ENCODE measurements at regions not wholly inside any gene's neighbourhood (a gene's known extent, or its start where the extent isn't known, plus 50 kb on each side); places are given as distances from the start of the nearest gene placed in this dataset.

DNA sequence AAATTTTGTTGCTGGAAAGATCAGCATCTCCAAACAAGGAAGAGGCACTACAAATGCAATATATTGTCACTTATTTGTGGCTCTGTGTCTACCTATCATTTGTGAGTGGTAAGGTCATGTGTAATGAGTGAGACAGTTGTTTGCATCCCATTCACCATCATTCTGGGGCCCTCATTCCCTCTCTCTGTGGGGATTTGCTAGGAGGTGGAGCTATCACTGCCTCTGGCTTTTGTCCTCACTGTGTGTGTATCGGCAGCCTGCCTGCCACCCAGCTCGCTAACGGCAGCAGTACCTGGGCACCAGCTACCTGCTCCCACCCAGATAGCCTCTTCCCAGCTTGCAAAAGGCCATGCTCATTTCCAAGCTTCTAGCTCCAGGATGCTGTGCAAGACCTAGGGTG is 379.2 kb upstream of the ZFHX3 start:
- no peaks in the 10 kb centered on the region for H3K9me3 ChIP-seq (ENCODE audit: control insufficient read depth in 2 of 2, low read length in 2 of 2)
- no peak overlapping the region for H3K27ac ChIP-seq (ENCODE audit: low read length)
- no peaks in the 10 kb centered on the region for H3K4me1 ChIP-seq (ENCODE audit: control insufficient read depth, insufficient read depth, low read length)
- no peak overlapping the region for H3K4me3 ChIP-seq (ENCODE audit: low read length in 2 of 2)
- H3K36me3 ChIP-seq (ENCODE audit: control insufficient read depth in 2 of 2, insufficient read depth in 2 of 2, low read length in 2 of 2): no peaks in the 10 kb centered on the region
- H3K9ac ChIP-seq (ENCODE audit: low read length in 2 of 2): no peak overlapping the region
- H3K27me3 ChIP-seq (ENCODE audit: control insufficient read depth in 1 of 2, insufficient read depth in 2 of 2, low read length in 2 of 2): no peaks in the 10 kb centered on the region

DNA sequence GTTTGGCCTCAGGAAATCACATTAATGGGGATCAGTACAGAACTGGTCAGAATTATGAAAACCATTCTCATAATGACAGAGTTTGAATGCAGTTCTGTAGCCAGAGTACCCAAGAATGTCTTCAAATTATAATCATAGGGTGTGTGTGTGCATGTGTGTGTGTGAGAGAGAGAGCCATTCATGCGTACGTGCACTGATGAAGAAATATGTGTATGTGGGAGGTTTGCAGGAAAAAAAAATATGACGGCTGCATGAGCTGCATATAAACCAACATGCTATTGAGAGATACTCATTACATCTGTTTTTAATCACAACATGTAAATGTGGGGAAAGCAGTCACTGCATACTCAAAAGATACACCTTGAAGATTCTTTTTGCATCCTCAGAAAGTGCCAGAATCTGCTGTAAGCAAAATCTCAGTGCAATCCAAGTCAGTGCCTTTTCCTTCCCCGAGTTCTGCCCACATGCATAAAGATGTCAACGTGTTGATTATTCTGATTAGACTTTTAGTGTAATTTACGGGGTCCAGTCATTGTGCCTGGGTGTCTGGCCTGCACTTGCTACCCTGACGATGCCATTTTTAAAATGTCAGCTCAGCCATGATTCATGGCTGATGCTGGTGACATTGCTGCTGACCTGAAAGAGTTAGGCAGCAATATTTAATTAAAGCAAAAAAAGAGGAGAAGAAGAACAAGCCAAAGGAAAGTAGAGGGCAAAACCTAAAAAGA is 378.7 kb upstream of the ZFHX3 start:
- Histone ChIP-seq H3K27me3 (ENCODE audit: control insufficient read depth in 1 of 2, insufficient read depth in 2 of 2, low read length in 2 of 2) (no peaks in the 10 kb centered on the region), H3K36me3 (ENCODE audit: control insufficient read depth in 2 of 2, insufficient read depth in 2 of 2, low read length in 2 of 2) (no peaks in the 10 kb centered on the region), H3K27ac (ENCODE audit: low read length) (no peak overlapping the region), H3K9me3 (ENCODE audit: control insufficient read depth in 2 of 2, low read length in 2 of 2) (no peaks in the 10 kb centered on the region), H3K4me1 (ENCODE audit: control insufficient read depth, insufficient read depth, low read length) (no peaks in the 10 kb centered on the region), H3K9ac (ENCODE audit: low read length in 2 of 2) (no peak overlapping the region), H3K4me3 (ENCODE audit: low read length in 2 of 2) (no peak overlapping the region)

DNA sequence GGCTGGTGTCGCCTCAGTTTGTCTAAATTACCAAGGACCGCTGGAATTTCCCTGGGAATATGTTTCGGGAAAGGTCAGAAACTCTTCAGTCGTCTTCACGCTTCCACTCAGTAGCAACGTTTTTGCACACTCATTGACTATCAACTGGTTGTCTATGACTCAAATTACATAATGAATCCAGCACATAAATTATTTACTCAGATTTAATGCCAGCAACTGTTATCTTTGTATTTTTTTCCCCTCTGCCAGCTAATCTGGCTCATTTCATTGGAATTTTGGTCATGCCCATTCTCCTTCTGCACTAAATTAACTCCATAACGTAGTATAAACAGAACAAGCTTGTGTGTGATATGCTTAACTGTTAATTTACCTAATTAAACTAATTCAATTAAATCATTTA is 372.7 kb upstream of the ZFHX3 start:
- Histone ChIP-seq H3K9me3 (ENCODE audit: control insufficient read depth in 2 of 2, low read length in 2 of 2) (no peaks in the 10 kb centered on the region), H3K9ac (ENCODE audit: low read length in 2 of 2) (no peak overlapping the region), H3K36me3 (ENCODE audit: control insufficient read depth in 2 of 2, insufficient read depth in 2 of 2, low read length in 2 of 2) (no peaks in the 10 kb centered on the region), H3K27me3 (ENCODE audit: control insufficient read depth in 1 of 2, insufficient read depth in 2 of 2, low read length in 2 of 2) (no peaks in the 10 kb centered on the region), H3K27ac (ENCODE audit: low read length) (no peak overlapping the region), H3K4me1 (ENCODE audit: control insufficient read depth, insufficient read depth, low read length) (peaks cover 6% of the 10 kb centered on the region), H3K4me3 (ENCODE audit: low read length in 2 of 2) (no peak overlapping the region)

DNA sequence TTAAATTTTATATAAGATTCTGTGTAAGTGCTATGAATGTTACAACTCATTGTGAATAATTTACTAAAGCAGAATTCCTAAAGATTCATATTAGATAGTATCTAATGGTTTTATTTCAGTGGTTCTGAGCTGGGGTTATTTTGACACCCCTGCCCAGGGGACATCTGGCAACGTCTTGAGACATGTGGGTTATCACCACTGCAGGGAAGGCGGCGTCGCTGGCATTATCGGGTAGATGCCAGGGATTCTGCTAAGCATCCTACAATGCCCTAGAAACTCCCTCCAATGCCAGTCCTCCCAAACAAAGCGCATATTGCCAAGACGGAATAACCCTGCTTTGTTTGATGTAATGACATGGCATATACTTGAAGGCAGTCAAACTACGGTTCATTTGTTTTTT is 372.3 kb upstream of the ZFHX3 start:
- H3K4me1 ChIP-seq (ENCODE audit: control insufficient read depth, insufficient read depth, low read length): peaks cover 6% of the 10 kb centered on the region
- no peaks in the 10 kb centered on the region for H3K27me3 ChIP-seq (ENCODE audit: control insufficient read depth in 1 of 2, insufficient read depth in 2 of 2, low read length in 2 of 2)
- H3K27ac ChIP-seq (ENCODE audit: low read length): no peak overlapping the region
- no peak overlapping the region for H3K4me3 ChIP-seq (ENCODE audit: low read length in 2 of 2)
- H3K36me3 ChIP-seq (ENCODE audit: control insufficient read depth in 2 of 2, insufficient read depth in 2 of 2, low read length in 2 of 2): no peaks in the 10 kb centered on the region
- no peaks in the 10 kb centered on the region for H3K9me3 ChIP-seq (ENCODE audit: control insufficient read depth in 2 of 2, low read length in 2 of 2)
- no peak overlapping the region for H3K9ac ChIP-seq (ENCODE audit: low read length in 2 of 2)

DNA sequence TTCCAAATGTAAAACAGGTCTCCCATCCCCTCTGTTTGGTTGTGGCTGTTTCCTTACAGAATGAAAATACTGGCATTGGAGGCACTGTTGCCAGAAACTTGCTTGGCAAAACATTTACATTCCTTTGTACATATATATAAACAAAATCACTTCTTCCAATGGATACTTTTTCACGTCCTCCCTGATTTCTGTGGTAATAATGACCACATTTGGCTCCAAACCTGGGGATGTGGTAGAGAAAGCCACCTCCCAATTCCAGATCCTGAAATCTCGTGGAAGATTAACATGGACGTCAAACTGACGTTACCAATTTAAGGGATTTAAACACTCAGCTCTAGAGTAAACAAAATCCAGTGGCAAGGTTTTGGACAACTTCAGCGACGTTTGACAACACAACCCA is 370.8 kb upstream of the ZFHX3 start:
- H3K27me3 ChIP-seq (ENCODE audit: control insufficient read depth in 1 of 2, insufficient read depth in 2 of 2, low read length in 2 of 2): no peaks in the 10 kb centered on the region
- H3K9me3 ChIP-seq (ENCODE audit: control insufficient read depth in 2 of 2, low read length in 2 of 2): no peaks in the 10 kb centered on the region
- no peak overlapping the region for H3K9ac ChIP-seq (ENCODE audit: low read length in 2 of 2)
- no peak overlapping the region for H3K27ac ChIP-seq (ENCODE audit: low read length)
- no peaks in the 10 kb centered on the region for H3K36me3 ChIP-seq (ENCODE audit: control insufficient read depth in 2 of 2, insufficient read depth in 2 of 2, low read length in 2 of 2)
- peaks cover 6% of the 10 kb centered on the region for H3K4me1 ChIP-seq (ENCODE audit: control insufficient read depth, insufficient read depth, low read length)
- H3K4me3 ChIP-seq (ENCODE audit: low read length in 2 of 2): no peak overlapping the region

DNA sequence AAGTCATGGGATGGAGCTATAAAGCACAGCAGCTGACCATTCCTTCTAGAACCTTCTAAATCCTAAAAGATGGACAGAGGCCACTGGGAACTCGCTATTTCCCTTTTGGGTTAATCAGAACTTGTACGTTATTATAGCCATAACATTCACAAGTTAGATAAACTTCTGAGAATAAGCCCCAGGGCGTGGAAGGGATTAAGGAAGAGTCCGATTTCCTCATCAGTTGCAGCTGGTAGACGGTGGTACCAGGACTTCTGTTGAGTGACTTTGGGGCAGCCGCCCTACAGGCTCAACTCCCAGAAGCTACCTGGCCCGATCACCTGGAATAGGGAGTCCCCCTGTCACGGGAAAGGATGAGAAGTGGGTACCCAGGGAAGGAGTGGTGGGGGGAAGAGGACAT is 370.1 kb upstream of the ZFHX3 start:
- Histone ChIP-seq H3K27ac (ENCODE audit: low read length) (no peak overlapping the region), H3K27me3 (ENCODE audit: control insufficient read depth in 1 of 2, insufficient read depth in 2 of 2, low read length in 2 of 2) (no peaks in the 10 kb centered on the region), H3K4me3 (ENCODE audit: low read length in 2 of 2) (no peak overlapping the region), H3K9ac (ENCODE audit: low read length in 2 of 2) (no peak overlapping the region), H3K4me1 (ENCODE audit: control insufficient read depth, insufficient read depth, low read length) (peaks cover 6% of the 10 kb centered on the region), H3K36me3 (ENCODE audit: control insufficient read depth in 2 of 2, insufficient read depth in 2 of 2, low read length in 2 of 2) (no peaks in the 10 kb centered on the region), H3K9me3 (ENCODE audit: control insufficient read depth in 2 of 2, low read length in 2 of 2) (no peaks in the 10 kb centered on the region)

DNA sequence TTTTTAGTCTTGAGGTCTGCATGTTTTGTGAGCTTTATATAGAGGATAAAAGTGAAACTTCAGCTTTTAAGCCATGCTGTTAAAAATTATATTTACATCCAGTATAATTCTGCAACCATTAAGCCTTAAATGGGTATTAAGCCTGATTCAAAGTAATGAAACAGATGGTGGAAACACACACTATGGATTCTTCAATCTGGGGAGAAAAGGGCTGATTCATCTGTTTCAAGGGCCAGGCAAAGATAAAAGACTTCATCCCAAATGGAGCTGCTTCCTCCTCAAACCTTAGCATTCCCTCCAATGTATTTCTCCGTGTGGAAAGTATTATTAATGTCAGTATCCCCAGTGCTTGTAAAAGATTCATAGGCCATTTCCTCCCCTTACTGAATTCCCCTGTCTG is 367.4 kb upstream of the ZFHX3 start:
- Histone ChIP-seq H3K4me3 (ENCODE audit: low read length in 2 of 2) (no peak overlapping the region), H3K36me3 (ENCODE audit: control insufficient read depth in 2 of 2, insufficient read depth in 2 of 2, low read length in 2 of 2) (no peaks in the 10 kb centered on the region), H3K9me3 (ENCODE audit: control insufficient read depth in 2 of 2, low read length in 2 of 2) (no peaks in the 10 kb centered on the region), H3K27ac (ENCODE audit: low read length) (no peak overlapping the region), H3K9ac (ENCODE audit: low read length in 2 of 2) (no peak overlapping the region), H3K27me3 (ENCODE audit: control insufficient read depth in 1 of 2, insufficient read depth in 2 of 2, low read length in 2 of 2) (no peaks in the 10 kb centered on the region), H3K4me1 (ENCODE audit: control insufficient read depth, insufficient read depth, low read length) (peaks cover 6% of the 10 kb centered on the region)

DNA sequence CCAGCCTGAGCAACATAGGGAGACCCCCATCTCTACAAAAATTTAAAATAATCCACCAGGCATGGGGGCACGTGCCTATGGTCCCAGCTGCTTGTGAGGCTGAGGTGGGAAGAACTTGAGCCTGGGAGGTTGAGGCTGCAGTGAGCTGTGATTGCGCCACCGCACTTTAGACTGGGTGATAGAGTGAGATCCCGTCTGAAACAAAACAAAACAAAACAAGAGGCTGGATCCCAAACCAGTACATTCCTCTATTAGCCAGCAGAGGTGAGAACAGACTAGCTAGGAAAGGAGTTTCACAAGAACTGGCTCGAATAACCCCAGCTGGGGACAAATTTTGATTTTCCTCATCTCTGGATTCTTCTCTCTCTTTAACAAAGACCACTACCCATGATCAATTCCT is 366.7 kb upstream of the ZFHX3 start:
- H3K27ac ChIP-seq (ENCODE audit: low read length): no peak overlapping the region
- H3K9me3 ChIP-seq (ENCODE audit: control insufficient read depth in 2 of 2, low read length in 2 of 2): no peaks in the 10 kb centered on the region
- no peaks in the 10 kb centered on the region for H3K36me3 ChIP-seq (ENCODE audit: control insufficient read depth in 2 of 2, insufficient read depth in 2 of 2, low read length in 2 of 2)
- no peak overlapping the region for H3K9ac ChIP-seq (ENCODE audit: low read length in 2 of 2)
- no peaks in the 10 kb centered on the region for H3K27me3 ChIP-seq (ENCODE audit: control insufficient read depth in 1 of 2, insufficient read depth in 2 of 2, low read length in 2 of 2)
- H3K4me3 ChIP-seq (ENCODE audit: low read length in 2 of 2): no peak overlapping the region
- H3K4me1 ChIP-seq (ENCODE audit: control insufficient read depth, insufficient read depth, low read length): peaks cover 6% of the 10 kb centered on the region

DNA sequence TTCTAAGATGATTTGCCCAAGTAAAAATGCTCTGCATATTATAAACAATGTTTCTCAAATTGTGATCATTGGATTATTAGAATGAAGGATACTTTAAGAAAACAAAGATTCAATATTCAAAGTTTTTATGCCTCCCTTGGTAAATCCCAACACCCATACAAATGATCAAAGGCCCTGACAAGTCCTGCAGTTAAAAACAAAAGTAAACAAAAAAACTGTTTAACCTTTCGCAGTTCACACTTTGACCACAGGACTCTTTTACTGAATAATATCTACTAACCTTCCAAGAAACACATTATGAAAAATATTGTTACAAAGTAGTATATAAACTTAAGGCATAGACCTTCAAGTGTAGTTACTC is 365.9 kb upstream of the ZFHX3 start:
- Histone ChIP-seq H3K4me1 (ENCODE audit: control insufficient read depth, insufficient read depth, low read length) (no peaks in the 10 kb centered on the region), H3K36me3 (ENCODE audit: control insufficient read depth in 2 of 2, insufficient read depth in 2 of 2, low read length in 2 of 2) (no peaks in the 10 kb centered on the region), H3K9me3 (ENCODE audit: control insufficient read depth in 2 of 2, low read length in 2 of 2) (no peaks in the 10 kb centered on the region), H3K27ac (ENCODE audit: low read length) (no peak overlapping the region), H3K27me3 (ENCODE audit: control insufficient read depth in 1 of 2, insufficient read depth in 2 of 2, low read length in 2 of 2) (no peaks in the 10 kb centered on the region), H3K4me3 (ENCODE audit: low read length in 2 of 2) (no peak overlapping the region), H3K9ac (ENCODE audit: low read length in 2 of 2) (no peak overlapping the region)

DNA sequence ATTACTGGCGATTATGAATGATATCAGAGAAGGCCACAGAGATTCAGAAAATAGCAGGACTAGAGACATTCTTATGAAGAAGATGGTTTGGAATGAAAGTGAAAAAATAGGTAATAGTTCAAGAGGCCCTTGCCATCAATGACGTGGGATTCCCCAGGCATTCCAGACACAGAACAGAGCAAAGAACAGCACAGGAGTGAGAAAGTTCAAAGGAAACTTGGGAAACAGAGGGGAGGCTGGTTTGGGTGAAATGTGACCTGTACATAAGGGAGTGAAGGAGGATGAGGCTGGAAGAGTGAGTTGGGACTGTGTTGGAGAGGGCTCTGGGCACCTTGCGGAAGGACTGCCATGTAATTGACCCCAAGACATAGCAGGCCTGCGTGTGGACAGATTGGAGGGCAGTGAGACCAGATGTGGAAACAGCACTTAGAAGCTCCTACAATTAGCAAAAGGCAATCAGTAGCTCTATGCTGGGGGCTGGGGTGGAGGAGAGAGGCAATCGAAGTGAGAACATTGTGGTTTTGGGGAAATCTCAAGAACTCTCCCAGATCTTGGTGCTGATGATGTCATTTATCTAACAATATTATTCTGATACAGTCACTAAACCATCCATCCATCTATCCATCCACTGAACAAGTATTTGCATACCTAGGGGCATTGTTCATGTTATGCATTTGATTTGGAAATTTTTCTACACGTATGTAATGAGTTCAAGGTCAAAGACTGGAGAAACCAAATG is 365.3 kb upstream of the ZFHX3 start:
- Histone ChIP-seq H3K4me3 (ENCODE audit: low read length in 2 of 2) (no peak overlapping the region), H3K4me1 (ENCODE audit: control insufficient read depth, insufficient read depth, low read length) (no peaks in the 10 kb centered on the region), H3K27ac (ENCODE audit: low read length) (no peak overlapping the region), H3K9ac (ENCODE audit: low read length in 2 of 2) (no peak overlapping the region), H3K27me3 (ENCODE audit: control insufficient read depth in 1 of 2, insufficient read depth in 2 of 2, low read length in 2 of 2) (no peaks in the 10 kb centered on the region), H3K36me3 (ENCODE audit: control insufficient read depth in 2 of 2, insufficient read depth in 2 of 2, low read length in 2 of 2) (no peaks in the 10 kb centered on the region), H3K9me3 (ENCODE audit: control insufficient read depth in 2 of 2, low read length in 2 of 2) (no peaks in the 10 kb centered on the region)

DNA sequence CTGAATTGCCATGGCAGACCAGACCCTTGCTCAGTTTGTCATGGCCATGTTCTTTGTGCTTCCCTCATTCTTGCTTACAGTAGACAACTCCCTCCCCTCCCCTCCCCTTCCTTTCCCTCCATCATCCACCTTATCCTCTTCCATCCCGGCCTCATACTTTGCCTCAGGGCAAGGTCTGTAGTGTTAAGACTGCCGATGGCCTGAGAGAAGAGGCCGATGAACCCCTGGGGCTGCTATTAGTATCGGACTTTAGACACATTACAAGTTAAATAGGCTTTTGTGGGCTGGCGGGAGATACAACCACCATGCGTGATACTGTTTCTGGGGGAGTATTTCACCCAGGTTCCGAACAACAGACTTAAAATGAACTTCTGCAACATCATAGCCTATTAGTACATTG is 364.5 kb upstream of the ZFHX3 start:
- H3K4me1 ChIP-seq (ENCODE audit: control insufficient read depth, insufficient read depth, low read length): no peaks in the 10 kb centered on the region
- no peak overlapping the region for H3K4me3 ChIP-seq (ENCODE audit: low read length in 2 of 2)
- H3K27me3 ChIP-seq (ENCODE audit: control insufficient read depth in 1 of 2, insufficient read depth in 2 of 2, low read length in 2 of 2): no peaks in the 10 kb centered on the region

More for the DNA sequence above, 364.5 kb upstream of the ZFHX3 start:
- Histone ChIP-seq H3K9ac (ENCODE audit: low read length in 2 of 2) (no peak overlapping the region), H3K27ac (ENCODE audit: low read length) (no peak overlapping the region), H3K9me3 (ENCODE audit: control insufficient read depth in 2 of 2, low read length in 2 of 2) (no peaks in the 10 kb centered on the region), H3K36me3 (ENCODE audit: control insufficient read depth in 2 of 2, insufficient read depth in 2 of 2, low read length in 2 of 2) (no peaks in the 10 kb centered on the region)

Measured in stomach smooth muscle (tissue), 2 donors.